A549 (cell line): ENCODE measurements at regions not wholly inside any gene's neighbourhood (a gene's known extent, or its start where the extent isn't known, plus 50 kb on each side); places are given as distances from the start of the nearest gene placed in this dataset.

Experiments
- HOXB13 ChIP-seq: fragments of 250-450 bp; sonication (Bioruptor Pico); IDR thresholded peaks from 2 replicates; pipeline ENCODE4 v1.5.0; 2020; ENCODE audit warnings: low read depth, mild to moderate bottlenecking, moderate library complexity
- MAX ChIP-seq: IDR thresholded peaks from 2 replicates; pipeline ENCODE4 v1.6.1; 2012
- POLR2A ChIP-seq: IDR thresholded peaks from 2 replicates; pipeline ENCODE4 v1.6.1; 2012; ENCODE audit warnings: mild to moderate bottlenecking, low read length
- TF ChIP-seq, protein P1 (sequence below): fragments of >200 bp; sonication (Bioruptor Twin); formaldehyde crosslinking; IDR thresholded peaks from 3 replicates; pipeline ENCODE4 v1.5.1; 2016

- TF ChIP-seq HOXB13 (CRISPR knock-in tag) = no peak
- no peak for TF ChIP-seq POLR2A
- TF ChIP-seq, protein P1, sequence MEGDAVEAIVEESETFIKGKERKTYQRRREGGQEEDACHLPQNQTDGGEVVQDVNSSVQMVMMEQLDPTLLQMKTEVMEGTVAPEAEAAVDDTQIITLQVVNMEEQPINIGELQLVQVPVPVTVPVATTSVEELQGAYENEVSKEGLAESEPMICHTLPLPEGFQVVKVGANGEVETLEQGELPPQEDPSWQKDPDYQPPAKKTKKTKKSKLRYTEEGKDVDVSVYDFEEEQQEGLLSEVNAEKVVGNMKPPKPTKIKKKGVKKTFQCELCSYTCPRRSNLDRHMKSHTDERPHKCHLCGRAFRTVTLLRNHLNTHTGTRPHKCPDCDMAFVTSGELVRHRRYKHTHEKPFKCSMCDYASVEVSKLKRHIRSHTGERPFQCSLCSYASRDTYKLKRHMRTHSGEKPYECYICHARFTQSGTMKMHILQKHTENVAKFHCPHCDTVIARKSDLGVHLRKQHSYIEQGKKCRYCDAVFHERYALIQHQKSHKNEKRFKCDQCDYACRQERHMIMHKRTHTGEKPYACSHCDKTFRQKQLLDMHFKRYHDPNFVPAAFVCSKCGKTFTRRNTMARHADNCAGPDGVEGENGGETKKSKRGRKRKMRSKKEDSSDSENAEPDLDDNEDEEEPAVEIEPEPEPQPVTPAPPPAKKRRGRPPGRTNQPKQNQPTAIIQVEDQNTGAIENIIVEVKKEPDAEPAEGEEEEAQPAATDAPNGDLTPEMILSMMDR = no peak
- no peak for TF ChIP-seq MAX
Measured at GRCh38 chr4:95910749-95911148, 70.9 kb downstream of the PDHA2 start.
